Keratinocyte (primary cell): ENCODE measurements at regions not wholly inside any gene's neighbourhood (a gene's known extent, or its start where the extent isn't known, plus 50 kb on each side); places are given as distances from the start of the nearest gene placed in this dataset.
"Not testable (repeated sequence)": the region's sequence is repeated elsewhere in the genome, so short reads cannot be mapped to it uniquely, and the experiment has no call there.

Experiments
- EZH2 ChIP-seq: IDR thresholded peaks from one replicate; pipeline ENCODE4 v1.6.1; 2012; ENCODE audit warnings: inconsistent platforms, mild to moderate bottlenecking, low read length, moderate library complexity
- TF ChIP-seq, protein P1 (sequence below), 3 experiments: IDR thresholded peaks in 1 of 3; conservative IDR thresholded peaks in 1 of 3; optimal IDR thresholded peaks in 1 of 3; 2 replicates in 2 of 3; 3 replicates in 1 of 3; pipeline versions ENCODE3 to v1.5.1; 2011; ENCODE audit warnings: low read length in 3 of 3, mild to moderate bottlenecking in 3 of 3, moderate library complexity in 2 of 3, control low read depth in 1 of 3, inconsistent platforms in 1 of 3; ENCODE audit not compliant: insufficient read depth in 2 of 3; ENCODE audit errors: extremely low read depth in 1 of 3

DNA sequence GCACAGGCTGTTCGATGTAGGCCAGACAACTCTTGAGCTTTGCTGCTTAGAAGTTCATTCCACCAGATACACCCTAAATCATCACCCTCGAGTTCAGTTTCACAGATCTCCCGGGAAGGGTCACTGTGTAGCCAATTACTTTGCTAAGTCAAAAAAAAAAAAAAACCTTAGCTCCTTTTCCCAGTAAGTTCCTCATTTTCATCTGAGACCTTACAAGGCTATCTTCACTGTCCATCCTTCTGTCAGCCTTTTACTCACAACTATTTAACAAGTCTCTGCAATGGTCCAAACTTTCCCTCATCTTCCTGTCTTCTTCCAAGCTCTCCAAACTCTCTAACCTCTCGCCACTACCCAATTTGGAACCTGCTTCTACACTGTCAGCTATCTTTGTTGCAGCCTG lies 615.9 kb upstream of the DEFB115 start:
- TF ChIP-seq, protein P1, sequence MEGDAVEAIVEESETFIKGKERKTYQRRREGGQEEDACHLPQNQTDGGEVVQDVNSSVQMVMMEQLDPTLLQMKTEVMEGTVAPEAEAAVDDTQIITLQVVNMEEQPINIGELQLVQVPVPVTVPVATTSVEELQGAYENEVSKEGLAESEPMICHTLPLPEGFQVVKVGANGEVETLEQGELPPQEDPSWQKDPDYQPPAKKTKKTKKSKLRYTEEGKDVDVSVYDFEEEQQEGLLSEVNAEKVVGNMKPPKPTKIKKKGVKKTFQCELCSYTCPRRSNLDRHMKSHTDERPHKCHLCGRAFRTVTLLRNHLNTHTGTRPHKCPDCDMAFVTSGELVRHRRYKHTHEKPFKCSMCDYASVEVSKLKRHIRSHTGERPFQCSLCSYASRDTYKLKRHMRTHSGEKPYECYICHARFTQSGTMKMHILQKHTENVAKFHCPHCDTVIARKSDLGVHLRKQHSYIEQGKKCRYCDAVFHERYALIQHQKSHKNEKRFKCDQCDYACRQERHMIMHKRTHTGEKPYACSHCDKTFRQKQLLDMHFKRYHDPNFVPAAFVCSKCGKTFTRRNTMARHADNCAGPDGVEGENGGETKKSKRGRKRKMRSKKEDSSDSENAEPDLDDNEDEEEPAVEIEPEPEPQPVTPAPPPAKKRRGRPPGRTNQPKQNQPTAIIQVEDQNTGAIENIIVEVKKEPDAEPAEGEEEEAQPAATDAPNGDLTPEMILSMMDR (optimal IDR thresholded peaks at IDR 0.05 in 1 of 3, IDR thresholded peaks at IDR 0.05 in 1 of 3, conservative IDR thresholded peaks at IDR 0.05 in 1 of 3; ENCODE audit: extremely low read depth in 1 of 3, insufficient read depth in 2 of 3, low read length in 3 of 3) = not testable (repeated sequence)
- TF ChIP-seq EZH2 = not testable (repeated sequence)
